GM19467 (cell line): ENCODE measurements at regions not wholly inside any gene's neighbourhood (a gene's known extent, or its start where the extent isn't known, plus 50 kb on each side); places are given as distances from the start of the nearest gene placed in this dataset.

ENCODE experiments used
- ATAC-seq: cut with Tn5 transposase; IDR thresholded peaks from one replicate; pipeline ENCODE4 v1.9.1; 2021; ENCODE audit warnings: mild to moderate bottlenecking, moderate library complexity; ENCODE audit not compliant: unreplicated experiment

DNA sequence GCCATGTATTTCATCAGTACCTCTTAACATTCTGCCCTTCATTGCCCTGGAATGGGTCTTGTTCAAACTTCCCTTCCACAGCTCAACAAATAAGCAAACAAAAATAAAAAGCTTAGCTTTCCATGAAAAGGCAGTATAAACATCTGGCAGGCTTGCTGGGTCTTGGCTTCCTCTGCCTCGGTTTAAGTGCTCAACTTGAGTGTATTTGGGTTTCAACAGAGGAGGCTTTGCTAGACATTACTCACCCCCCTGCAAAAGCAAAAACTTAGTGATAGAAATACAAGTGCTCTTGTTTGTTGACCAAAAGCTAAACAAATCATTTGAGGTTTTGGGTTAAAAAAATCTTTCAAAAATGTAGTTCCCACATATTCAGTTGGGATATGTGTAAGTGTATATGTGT, 518.5 kb downstream of the PLPP3 start:
- no peak for ATAC-seq

DNA sequence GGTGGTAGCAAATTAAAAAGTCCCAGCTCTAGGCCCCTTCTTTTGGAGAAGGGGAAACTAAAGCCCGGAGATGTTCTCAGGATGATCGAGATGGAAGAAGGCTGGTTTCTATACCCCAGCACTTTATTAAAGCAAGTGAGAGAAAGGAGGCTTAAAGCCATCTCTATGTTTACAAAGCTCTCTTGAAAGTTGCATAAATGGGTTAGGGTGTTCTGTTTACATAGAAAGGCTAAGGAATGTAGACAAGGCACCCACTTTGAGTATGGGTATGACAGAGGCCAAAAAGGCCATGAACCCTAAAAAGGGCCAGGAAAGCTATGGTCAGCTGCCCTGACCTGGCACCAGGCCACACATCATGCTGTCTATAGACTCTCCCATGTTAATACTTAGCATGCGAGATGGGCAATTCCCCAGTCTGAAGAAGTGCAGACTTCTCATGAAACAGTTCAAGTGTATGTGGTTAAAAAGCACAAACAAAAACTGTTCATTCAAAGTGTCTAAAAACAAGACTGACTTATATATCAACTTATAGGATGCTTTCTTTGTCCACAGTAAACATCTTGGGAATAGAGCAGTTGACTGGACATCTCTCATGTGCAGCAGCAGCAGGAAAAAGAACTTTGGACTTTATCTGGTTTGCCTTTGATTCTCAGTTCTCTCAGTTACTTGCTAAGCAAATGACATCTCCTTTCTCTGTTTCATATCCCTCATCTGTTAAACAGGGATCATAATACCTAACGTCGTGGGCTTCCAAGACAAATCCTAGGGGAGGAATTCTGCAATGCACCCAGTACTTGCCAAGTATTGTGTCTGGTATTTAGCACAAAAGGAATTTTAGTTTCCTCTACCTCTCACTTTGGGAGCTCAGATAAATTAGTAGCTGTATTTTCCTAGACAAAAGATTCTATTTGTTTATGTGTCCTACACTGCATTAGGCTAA, 521.6 kb downstream of the PLPP3 start:
- ATAC-seq: no peak

- no peak for ATAC-seq
These were observed 522.7 kb downstream of the PLPP3 start for GRCh38 chr1:56056438-56057287.

DNA sequence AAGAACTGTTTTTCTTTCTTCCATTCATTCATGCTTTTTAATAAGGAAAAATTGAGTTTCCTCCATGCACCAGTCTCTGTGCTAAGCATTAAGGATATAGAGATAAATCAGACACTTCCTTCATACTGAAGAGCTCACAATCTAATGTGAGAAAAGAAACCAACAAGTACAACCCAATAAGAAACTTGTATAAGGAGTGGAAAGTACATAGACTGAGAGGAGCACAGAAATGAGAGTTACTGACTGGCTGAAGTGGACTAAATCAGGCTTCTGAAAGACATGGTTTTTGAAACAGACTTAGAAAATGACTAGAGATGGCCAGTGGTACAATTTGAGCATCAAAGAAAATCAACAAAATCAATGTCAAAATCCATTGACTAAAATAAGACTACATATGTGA, 524.4 kb downstream of the PLPP3 start:
- no peak for ATAC-seq

DNA sequence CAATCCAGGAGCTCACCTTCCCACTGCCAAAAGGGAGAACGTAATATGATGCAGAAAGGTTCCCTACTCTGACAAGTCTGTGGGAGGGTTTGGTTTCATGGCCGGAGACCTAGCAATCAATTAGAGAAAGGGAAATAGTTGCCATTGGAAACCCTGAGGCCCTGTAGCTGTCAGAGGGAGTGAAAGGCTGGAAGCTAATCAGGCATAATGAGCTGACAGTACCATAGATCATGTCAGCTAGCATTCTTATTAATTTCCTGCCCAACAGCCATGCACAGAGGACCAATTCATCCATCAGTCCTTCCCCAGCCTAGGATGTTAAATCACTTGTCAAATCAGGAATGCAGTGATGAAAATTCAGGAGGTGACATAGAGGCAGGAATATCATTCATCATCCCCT, 527.3 kb downstream of the PLPP3 start:
- no peak for ATAC-seq

DNA sequence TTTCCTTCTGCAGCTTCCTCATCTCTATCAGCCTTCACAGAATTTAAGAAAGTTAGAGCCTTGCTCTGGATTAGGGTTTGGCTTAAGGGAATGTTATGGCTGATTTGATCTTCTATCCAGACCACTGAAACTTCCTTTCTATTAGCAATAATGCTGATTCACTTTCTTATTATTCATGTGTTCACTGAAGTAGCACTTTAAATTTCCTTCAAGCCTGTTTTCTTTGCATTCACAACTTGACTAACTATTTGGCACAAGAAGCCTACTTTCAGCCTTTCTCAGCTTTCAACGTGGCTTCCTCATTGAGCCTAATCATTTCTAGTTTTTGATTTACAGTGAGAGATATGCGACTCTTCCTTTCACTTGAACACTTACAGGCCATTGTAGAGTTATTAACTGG, 528.5 kb downstream of the PLPP3 start:
- no peak for ATAC-seq

DNA sequence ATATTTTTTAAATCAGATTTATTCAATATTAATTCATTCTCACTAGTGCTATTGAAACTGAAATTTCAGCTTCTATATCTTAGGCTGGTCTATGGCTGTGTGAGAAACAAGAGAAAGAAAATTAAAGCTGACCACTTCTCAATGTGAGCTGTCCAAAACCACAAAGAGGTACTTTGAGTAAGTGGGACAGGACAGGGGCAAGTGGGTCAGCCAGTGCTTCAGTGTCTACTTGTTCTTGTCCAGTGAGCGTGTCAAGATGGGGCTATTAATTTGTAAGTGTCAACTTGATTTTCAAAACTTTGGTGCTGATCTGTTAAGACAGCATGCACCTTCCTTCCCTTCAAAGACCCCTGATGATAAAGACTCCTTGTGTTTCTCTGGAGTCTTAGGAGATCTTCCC, 533.9 kb downstream of the PLPP3 start:
- ATAC-seq: no peak

DNA sequence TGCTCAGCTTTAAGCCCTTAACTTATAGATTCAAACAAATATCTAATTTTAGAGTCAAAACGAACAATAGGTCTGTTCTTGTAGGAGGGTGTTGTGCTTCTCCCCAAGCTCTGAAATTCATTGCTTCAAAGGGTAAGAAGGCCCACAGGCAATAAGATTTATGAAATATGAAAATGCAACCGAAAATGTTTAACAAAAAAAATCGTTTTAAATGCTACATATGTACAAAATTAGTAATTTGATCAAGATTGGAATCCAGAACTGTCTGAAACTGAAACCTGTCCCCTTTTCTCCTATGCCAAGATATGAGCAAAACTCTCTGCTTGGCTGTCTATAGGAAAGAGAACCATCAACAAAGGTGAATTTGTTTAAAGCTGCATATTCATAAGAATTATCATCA, 534.3 kb downstream of the PLPP3 start:
- ATAC-seq: no peak

DNA sequence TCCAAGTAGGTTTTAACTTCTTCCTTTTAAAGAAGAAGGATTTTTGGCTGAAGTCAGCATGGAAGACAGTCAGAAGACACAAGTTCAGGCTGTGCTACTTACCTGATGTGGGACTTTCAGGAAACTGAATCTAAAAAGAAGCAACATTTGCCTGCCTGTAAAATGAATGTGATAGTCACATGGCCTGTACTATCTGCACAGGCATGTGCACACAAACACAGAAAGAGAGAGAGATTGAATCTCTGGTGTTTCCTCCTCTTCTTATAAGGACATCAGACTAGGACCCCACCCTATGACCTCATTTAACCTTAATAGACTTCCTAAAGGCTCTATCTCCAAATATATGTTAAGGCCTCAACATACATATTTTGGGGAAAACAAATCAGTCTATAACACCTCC, 542.9 kb downstream of the PLPP3 start:
- ATAC-seq: no peak

DNA sequence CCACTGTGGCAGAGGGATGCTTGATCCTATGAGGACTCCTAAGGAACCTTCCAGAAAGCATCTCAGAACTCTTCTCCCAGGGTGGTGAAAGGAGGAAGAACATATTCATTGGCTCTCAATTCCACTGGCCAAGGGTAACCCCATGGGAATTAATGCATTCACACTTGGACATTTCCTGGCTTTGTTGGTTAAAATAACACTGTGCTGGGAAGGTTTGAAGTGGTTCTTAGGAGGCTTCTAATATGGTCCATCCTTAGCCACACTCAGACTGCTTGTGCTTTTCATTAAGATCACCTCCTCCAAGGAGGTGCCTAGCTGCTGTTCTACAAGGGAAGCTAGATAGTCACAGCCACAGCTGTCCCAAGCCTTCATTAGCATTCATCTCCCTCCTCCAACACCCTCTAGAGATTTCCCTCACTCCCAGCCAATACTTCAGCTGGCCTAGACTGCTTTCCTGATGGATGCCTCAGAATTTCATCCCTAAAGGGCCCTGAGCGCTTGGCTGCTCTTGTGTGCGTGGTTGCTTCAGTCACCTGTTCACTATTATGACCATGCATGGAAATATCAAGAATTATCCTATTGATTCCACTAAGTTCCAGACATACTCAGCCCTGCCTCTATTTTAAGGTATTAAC, 544.4 kb downstream of the PLPP3 start:
- no peak for ATAC-seq

DNA sequence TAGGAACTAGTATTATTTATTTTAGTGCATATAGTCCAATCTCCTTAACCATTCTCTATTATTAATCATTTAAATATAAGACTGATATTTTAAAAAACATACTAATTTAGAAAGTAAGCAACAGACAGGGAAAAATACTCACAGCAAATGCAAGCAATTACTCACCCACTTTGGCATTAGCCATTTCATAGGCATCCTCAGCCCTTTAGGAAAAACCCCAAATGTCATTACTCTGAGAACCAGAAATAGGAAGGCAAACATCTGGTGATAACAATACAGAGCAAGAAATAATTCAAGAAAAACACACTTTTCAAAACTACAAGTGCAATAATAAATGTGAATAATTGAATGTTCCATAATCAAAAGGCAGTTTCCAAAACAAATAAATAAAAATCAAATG, 545.1 kb downstream of the PLPP3 start:
- no peak for ATAC-seq

GRCh38 chr1:56033321-56034037, 545.9 kb downstream of the PLPP3 start:
- no peak for ATAC-seq

- ATAC-seq: no peak
These were observed 547.2 kb downstream of the PLPP3 start for GRCh38 chr1:56032096-56032676.

- no peak for ATAC-seq
These were observed 548.4 kb downstream of the PLPP3 start for GRCh38 chr1:56031001-56031400.

DNA sequence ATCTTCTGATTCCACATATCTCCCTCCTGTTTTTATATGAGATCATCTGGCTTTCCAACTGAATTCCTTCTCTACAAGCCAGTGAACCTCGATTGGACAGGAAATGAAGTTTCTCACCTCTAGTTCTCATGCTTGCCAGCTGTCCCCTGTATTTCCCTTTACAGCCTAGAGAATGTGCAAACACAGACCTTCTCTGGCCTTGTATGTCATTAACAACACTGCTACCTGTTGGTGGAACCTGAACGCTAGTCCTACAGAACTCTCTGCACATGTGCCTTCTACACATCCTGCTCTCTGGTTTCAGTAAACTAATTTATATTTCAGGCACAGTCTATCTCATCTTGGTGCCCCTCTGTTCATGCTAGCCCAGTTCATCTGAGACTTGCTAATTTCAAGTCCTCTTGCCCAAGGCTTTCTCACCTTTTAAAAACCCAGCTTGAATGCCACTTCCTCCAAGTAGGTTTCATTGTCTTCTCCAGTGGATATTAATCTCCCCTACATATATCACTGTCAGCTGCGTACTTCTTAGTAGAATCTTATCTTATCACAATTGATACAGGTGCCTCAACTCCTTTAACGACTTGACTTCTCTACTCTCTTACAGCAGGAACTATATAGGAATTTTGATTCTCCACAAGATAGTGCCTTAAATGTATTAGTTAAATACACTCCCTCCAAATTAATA, 549.9 kb downstream of the PLPP3 start:
- no peak for ATAC-seq

- no peak for ATAC-seq
These were observed 550.5 kb downstream of the PLPP3 start for GRCh38 chr1:56028911-56029310.

- no peak for ATAC-seq
These were observed 551.1 kb downstream of the PLPP3 start for GRCh38 chr1:56028244-56028643.

- no peak for ATAC-seq
These were observed 553.4 kb downstream of the PLPP3 start for GRCh38 chr1:56025942-56026341.

- no peak for ATAC-seq
These were observed 555.2 kb downstream of the PLPP3 start for GRCh38 chr1:56024155-56024554.

DNA sequence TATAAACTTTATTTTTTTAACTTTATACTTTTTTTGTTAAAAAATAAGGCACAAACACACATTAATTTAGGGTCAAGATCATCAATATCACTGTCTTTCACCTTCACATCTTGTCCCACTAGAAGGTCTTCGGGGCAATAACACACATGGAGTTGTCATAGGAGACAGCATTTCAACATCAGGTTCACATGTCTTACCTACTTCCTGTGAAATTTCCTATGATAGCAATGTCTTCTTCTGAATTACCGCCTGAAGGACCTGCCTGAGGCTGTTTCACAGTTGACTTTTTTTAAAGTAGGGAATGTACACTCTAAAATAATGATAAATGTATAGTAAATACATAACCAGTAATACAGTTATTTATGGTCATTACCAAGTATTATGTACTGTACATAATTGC, 559.4 kb downstream of the PLPP3 start:
- no peak for ATAC-seq
